ENCODE measurements at regions not wholly inside any gene's neighbourhood (a gene's known extent, or its start where the extent isn't known, plus 50 kb on each side); places are given as distances from the start of the nearest gene placed in this dataset.

DNA sequence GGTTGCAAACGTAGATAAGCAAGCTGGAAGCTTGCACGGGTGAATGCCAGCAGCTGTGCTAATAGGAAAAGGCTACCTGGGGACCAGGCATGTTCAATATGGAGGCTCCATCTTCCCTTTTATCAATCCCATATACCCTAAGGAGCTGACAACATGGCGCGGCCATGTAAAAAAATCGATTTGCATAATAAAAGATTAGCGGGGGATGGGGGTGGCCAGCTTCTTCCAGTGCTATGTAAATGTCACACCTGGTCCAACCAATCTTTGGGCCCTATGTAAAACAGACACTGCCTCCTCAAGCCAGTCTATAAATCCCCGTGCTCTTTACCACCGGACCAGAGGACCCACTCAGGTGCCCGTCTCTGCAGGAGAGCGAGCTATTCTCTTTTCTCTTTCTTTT is 128.2 kb downstream of the GPAT3 start:
- DNase-seq (no peak), ATAC-seq (no peak)
- Histone ChIP-seq H3K4me1 (no peaks in the 10 kb centered on the region), H3K4me3 (no peak overlapping the region), H3K36me3 (ENCODE audit: insufficient read depth in 1 of 2, low read depth in 1 of 2) (no peaks in the 10 kb centered on the region), H3K27me3 (ENCODE audit: insufficient read depth in 3 of 3, low read length in 2 of 3) (no peaks in the 10 kb centered on the region), H3K9me3 (no peaks in the 10 kb centered on the region), H3K27ac (no peak overlapping the region)
- TF ChIP-seq, protein P1, sequence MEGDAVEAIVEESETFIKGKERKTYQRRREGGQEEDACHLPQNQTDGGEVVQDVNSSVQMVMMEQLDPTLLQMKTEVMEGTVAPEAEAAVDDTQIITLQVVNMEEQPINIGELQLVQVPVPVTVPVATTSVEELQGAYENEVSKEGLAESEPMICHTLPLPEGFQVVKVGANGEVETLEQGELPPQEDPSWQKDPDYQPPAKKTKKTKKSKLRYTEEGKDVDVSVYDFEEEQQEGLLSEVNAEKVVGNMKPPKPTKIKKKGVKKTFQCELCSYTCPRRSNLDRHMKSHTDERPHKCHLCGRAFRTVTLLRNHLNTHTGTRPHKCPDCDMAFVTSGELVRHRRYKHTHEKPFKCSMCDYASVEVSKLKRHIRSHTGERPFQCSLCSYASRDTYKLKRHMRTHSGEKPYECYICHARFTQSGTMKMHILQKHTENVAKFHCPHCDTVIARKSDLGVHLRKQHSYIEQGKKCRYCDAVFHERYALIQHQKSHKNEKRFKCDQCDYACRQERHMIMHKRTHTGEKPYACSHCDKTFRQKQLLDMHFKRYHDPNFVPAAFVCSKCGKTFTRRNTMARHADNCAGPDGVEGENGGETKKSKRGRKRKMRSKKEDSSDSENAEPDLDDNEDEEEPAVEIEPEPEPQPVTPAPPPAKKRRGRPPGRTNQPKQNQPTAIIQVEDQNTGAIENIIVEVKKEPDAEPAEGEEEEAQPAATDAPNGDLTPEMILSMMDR (IDR thresholded peaks at IDR 0.05), result no peak
- intact Hi-C loops (cut with DNase I), result no loop called here
- 81 to 89% (median 83%) methylated on average over 10 of the region's 10 CpGs for WGBS, 3 donors

DNA sequence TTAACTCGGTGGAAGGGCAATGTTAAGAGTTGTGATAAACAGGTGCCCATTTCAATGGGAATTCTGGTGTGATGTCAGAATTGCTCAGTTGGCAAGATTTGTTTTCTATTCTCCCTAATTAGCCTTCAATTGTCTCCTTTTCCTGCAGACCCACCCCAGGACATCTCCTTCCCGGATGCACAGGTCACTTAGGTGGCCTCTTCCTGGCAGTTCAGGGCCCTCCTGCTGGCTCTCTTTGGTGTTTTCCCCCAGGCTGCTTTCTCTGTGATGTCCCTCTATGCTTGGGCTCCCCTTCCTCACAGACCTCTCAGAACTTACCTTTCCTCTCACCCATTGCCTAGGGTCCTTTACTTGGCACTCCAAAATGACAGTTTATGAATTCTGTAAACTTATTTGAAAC is 126.3 kb downstream of the GPAT3 start:
- Histone ChIP-seq H3K4me1 (no peaks in the 10 kb centered on the region), H3K27me3 (ENCODE audit: insufficient read depth in 3 of 3, low read length in 2 of 3) (no peaks in the 10 kb centered on the region), H3K27ac (no peak overlapping the region), H3K4me3 (no peak overlapping the region), H3K9me3 (no peaks in the 10 kb centered on the region), H3K36me3 (ENCODE audit: insufficient read depth in 1 of 2, low read depth in 1 of 2) (no peaks in the 10 kb centered on the region)
- WGBS, 3 donors, result 54 to 60% (median 56%) methylated on average over 2 of the region's 2 CpGs
- ATAC-seq (no peak), DNase-seq (no peak)
- intact Hi-C loops (cut with DNase I), result no loop called here
- TF ChIP-seq, protein P1 (IDR thresholded peaks at IDR 0.05), result no peak

DNA sequence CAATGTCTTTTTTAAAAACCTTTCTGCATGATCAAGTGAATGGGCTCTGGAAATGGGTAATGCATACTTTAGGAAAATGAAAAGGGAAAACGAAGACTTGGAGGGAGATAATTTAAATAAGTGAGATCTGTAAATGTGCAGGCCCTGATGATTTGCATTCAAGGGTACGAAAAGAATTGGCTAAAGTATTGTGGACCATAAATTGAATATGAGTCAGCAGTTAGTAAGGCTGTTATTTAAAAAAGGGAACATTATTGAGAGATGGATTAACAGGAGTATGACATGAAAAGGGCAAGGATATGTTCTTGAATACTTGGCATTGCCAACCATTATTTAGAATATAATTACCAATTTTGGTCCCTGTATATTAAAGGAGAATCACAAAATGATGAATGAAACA is 125.5 kb downstream of the GPAT3 start:
- Histone ChIP-seq H3K36me3 (ENCODE audit: insufficient read depth in 1 of 2, low read depth in 1 of 2) (no peaks in the 10 kb centered on the region), H3K4me3 (no peak overlapping the region), H3K27ac (no peak overlapping the region), H3K27me3 (ENCODE audit: insufficient read depth in 3 of 3, low read length in 2 of 3) (no peaks in the 10 kb centered on the region), H3K4me1 (no peaks in the 10 kb centered on the region), H3K9me3 (no peaks in the 10 kb centered on the region)
- intact Hi-C loops (cut with DNase I), result no loop called here
- DNase-seq (no peak), ATAC-seq (no peak)
- TF ChIP-seq, protein P1 (IDR thresholded peaks at IDR 0.05), result no peak
- 61 to 79% (median 78%) methylated on average over 2 of the region's 2 CpGs for WGBS, 3 donors

DNA sequence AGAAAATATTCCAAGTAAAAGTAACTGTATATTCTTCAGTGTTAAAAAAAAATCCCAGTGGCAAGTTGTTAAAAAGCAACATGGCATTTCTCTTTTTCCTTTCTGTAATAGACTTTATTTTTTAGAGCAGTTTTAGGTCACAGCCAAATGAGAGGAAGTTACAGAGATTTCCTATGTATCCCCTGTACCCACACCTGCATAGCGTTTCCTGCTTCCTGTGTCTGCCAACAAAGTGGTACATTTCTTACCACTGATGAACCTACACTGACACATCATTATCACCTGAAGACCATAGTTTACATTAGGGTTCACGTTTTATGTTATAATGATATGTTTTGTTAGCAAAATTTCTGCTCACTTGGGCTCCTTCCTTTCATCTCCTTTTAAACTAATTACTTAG is 124.7 kb downstream of the GPAT3 start:
- H3K27me3 ChIP-seq (ENCODE audit: insufficient read depth in 3 of 3, low read length in 2 of 3), result no peaks in the 10 kb centered on the region
- DNase-seq (no peak), ATAC-seq (no peak)
- TF ChIP-seq, protein P1 (IDR thresholded peaks at IDR 0.05), result no peak
- no peaks in the 10 kb centered on the region for H3K36me3 ChIP-seq (ENCODE audit: insufficient read depth in 1 of 2, low read depth in 1 of 2)
- no peaks in the 10 kb centered on the region for H3K4me1 ChIP-seq
- no peak overlapping the region for H3K27ac ChIP-seq
- WGBS, 3 donors, result 57 to 66% (median 57%) methylated on average over 2 of the region's 2 CpGs
- intact Hi-C loops (cut with DNase I), result no loop called here
- no peak overlapping the region for H3K4me3 ChIP-seq
- no peaks in the 10 kb centered on the region for H3K9me3 ChIP-seq

DNA sequence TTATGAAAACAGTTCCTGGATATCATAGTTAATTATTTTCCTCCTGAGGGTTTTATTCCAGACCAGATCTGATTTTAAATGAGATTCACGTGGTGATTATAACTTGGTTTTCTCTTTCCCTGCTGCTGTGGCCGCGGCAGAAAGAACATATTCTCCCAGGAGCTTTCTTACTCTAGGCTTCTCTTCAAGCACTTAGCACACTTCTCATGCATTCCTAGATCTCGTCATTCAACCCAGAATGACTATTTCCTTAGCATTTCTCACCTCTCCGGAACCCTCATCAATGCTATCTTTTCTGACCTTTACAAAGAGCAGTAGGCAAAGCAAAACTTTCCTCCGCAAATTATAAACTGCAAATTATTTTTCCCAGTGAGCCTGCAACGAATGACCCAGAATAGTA is 122.9 kb downstream of the GPAT3 start:
- WGBS, 3 donors, result 38 to 48% (median 48%) methylated on average over 7 of the region's 7 CpGs
- H3K27ac ChIP-seq, result no peak overlapping the region

More for the DNA sequence above, 122.9 kb downstream of the GPAT3 start:
- ATAC-seq (no peak), DNase-seq (no peak)
- TF ChIP-seq, protein P1 (IDR thresholded peaks at IDR 0.05), result no peak
- Histone ChIP-seq H3K27me3 (ENCODE audit: insufficient read depth in 3 of 3, low read length in 2 of 3) (no peaks in the 10 kb centered on the region), H3K4me3 (no peak overlapping the region), H3K9me3 (no peaks in the 10 kb centered on the region), H3K4me1 (no peaks in the 10 kb centered on the region), H3K36me3 (ENCODE audit: insufficient read depth in 1 of 2, low read depth in 1 of 2) (no peaks in the 10 kb centered on the region)
- intact Hi-C loops (cut with DNase I), result no loop called here

Data from psoas muscle (tissue), 7 donors.